A673 (cell line): ENCODE measurements at regions not wholly inside any gene's neighbourhood (a gene's known extent, or its start where the extent isn't known, plus 50 kb on each side); places are given as distances from the start of the nearest gene placed in this dataset.

ENCODE experiments used
- BruUV-seq: library from RNA; stranded (reverse); fragments of 400-500 nt; replicated peaks from 2 replicates; lab custom pipeline; 2021; lab: Mats Ljungman, UMichigan
- CTCF ChIA-PET: fragments of 300-600 bp; sonication (Branson Sonifier 250); formaldehyde crosslinking; loops from one replicate; lab custom pipeline; 2022; ENCODE audit warnings: antibody characterized with exemption; lab: Charles Lee
- POLR2A ChIA-PET: fragments of 300-600 bp; sonication (Branson Sonifier 250); formaldehyde crosslinking; loops from one replicate; lab custom pipeline; 2022; ENCODE audit warnings: antibody characterized with exemption; ENCODE audit not compliant: low non-redundant PET; lab: Charles Lee
- DNase-seq: peaks from one replicate; pipeline ENCODE4 v3.0.0-alpha.2; 2015; ENCODE audit warnings: low spot score
- H3K27ac ChIP-seq: fragments of 200-600 bp; sonication (generic); 2 replicates; pipeline ENCODE4 v1.5.1; 2016; ENCODE audit warnings: mixed run types, low read depth, mild to moderate bottlenecking, mixed read lengths, antibody characterized with exemption, low read length; ENCODE audit not compliant: poor library complexity, severe bottlenecking
- H3K27me3 ChIP-seq: fragments of 200-600 bp; sonication (generic); replicated peaks from 2 replicates; pipeline ENCODE4 v1.6.1; 2017; ENCODE audit warnings: mixed run types, low read depth, mild to moderate bottlenecking, mixed read lengths, antibody characterized with exemption, low read length; ENCODE audit not compliant: insufficient read depth, poor library complexity
- H3K36me3 ChIP-seq: fragments of 200-600 bp; sonication (generic); 2 replicates; pipeline ENCODE4 v1.6.1; 2016; ENCODE audit warnings: mixed run types, mild to moderate bottlenecking, mixed read lengths, antibody characterized with exemption, low read length; ENCODE audit not compliant: insufficient read depth, poor library complexity, severe bottlenecking
- H3K4me1 ChIP-seq: fragments of 200-600 bp; sonication (generic); 2 replicates; pipeline ENCODE4 v1.6.1; 2017; ENCODE audit warnings: mixed run types, mild to moderate bottlenecking, mixed read lengths, antibody characterized with exemption, low read length; ENCODE audit not compliant: insufficient read depth, poor library complexity, severe bottlenecking
- H3K4me3 ChIP-seq: fragments of 200-600 bp; sonication (generic); 2 replicates; pipeline ENCODE4 v1.5.1; 2016; ENCODE audit warnings: low read depth, mixed run types, mild to moderate bottlenecking, mixed read lengths, low read length; ENCODE audit not compliant: poor library complexity, severe bottlenecking
- H3K9me3 ChIP-seq: fragments of 200-600 bp; sonication (generic); 2 replicates; pipeline ENCODE4 v1.6.1; 2016; ENCODE audit warnings: mixed run types, low read depth, mild to moderate bottlenecking, mixed read lengths, antibody characterized with exemption, low read length; ENCODE audit not compliant: poor library complexity, severe bottlenecking
- CTCF ChIP-seq: fragments of 300-800, 200-600 bp; sonication (generic); conservative IDR thresholded peaks from 2 replicates; pipeline ENCODE4 v1.5.1; 2017; ENCODE audit warnings: low read depth, mild to moderate bottlenecking, antibody characterized with exemption, low read length, moderate library complexity, mixed read lengths
- EZH2 ChIP-seq: fragments of 200-600 bp; sonication (generic); IDR thresholded peaks from 2 replicates; pipeline ENCODE4 v1.6.1; 2017; ENCODE audit warnings: borderline replicate concordance, low read depth, mild to moderate bottlenecking, mixed read lengths, antibody characterized with exemption, low read length; ENCODE audit not compliant: poor library complexity, severe bottlenecking
- intact Hi-C: fragments of 100-400 bp; cut with micrococcal nuclease; formaldehyde crosslinking; loops from one replicate; pipeline ENCODE4 v1.10.0; 2022; ENCODE audit not compliant: unreplicated experiment

- ChIA-PET POLR2A (no interaction called here), CTCF (no interaction called here)
- DNase-seq, result no peak
- H3K9me3 ChIP-seq, result no peaks in the 10 kb centered on the region
- H3K4me1 ChIP-seq, result peaks cover 34% of the 10 kb centered on the region
- intact Hi-C loops, result no loop called here
- no peak overlapping the region for H3K4me3 ChIP-seq
- TF ChIP-seq CTCF, result no peak
- TF ChIP-seq EZH2, result no peak
- H3K27ac ChIP-seq, result no peak overlapping the region
- BruUV-seq, result no TSS peak
- no peaks in the 10 kb centered on the region for H3K27me3 ChIP-seq
- H3K36me3 ChIP-seq, result no peaks in the 10 kb centered on the region
These were observed 326.0 kb downstream of the FBXW7 start for GRCh38 chr4:152209772-152210493.

DNA sequence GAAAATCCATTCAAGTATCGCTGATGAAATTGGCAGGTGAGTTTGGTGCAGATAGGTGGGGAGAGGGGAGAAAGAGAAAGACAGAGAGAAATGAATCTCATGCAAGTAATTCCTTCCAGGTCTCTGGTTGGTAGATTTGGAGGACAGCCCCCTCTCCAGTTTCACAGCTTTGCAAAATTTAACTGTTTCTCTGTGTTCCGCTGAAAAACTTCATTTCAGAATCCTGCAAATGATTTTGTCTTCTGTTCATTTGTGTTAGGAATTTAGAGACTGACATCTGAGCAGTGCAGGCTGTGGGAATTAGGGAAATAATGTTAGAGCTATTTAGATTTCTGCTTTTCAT is 328.5 kb downstream of the FBXW7 start:
- peaks cover 34% of the 10 kb centered on the region for H3K4me1 ChIP-seq
- ChIA-PET POLR2A (no interaction called here), CTCF (no interaction called here)
- no peaks in the 10 kb centered on the region for H3K36me3 ChIP-seq
- intact Hi-C loops, result no loop called here
- no peak for TF ChIP-seq CTCF
- TF ChIP-seq EZH2, result no peak
- H3K27me3 ChIP-seq, result no peaks in the 10 kb centered on the region
- peak overlapping the region; percentile 14 for H3K27ac ChIP-seq
- peak; percentile 54 for DNase-seq
- H3K4me3 ChIP-seq, result peak overlapping the region; percentile 26
- no TSS peak for BruUV-seq
- H3K9me3 ChIP-seq, result no peaks in the 10 kb centered on the region

DNA sequence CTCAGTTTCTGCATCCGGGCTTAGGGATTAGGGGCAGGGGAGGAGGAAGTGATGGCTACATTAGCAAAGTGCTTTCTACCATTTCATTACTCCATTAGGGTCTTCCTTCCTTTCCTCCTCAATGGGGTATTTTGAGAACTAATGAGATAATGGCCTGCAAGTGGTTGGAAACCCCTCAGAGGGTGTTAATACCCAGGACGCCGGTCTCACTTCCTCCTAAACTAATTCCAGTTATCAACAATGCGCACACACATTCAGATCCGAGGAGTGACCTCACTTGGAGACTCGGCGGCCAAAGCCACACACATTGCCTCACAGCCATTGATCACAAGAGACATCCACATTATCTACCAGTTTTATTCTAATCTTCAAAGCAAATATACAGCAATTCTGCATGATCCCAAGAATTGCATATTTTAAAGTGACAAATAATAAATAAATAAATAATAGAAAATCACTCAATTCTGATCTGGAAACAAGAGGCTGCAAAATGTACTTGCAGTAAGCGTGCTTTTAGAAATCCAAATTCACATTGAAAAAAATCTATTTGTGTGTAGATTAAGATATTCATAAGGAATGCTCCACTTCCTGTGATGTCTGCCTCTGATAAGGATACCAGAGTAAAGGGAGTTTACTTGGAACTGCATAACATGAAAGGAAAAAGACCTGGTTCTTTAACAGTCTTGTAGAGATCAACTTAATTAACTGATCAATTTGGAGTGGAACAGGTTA is 329.1 kb downstream of the FBXW7 start:
- no peaks in the 10 kb centered on the region for H3K27me3 ChIP-seq
- DNase-seq, result peak; percentile 93
- intact Hi-C loops, result no loop called here
- BruUV-seq, result no TSS peak
- H3K36me3 ChIP-seq, result no peaks in the 10 kb centered on the region
- ChIA-PET POLR2A (no interaction called here), CTCF (no interaction called here)
- TF ChIP-seq EZH2 (no peak), CTCF (no peak)
- H3K27ac ChIP-seq, result peak overlapping the region; percentile 14
- peaks cover 34% of the 10 kb centered on the region for H3K4me1 ChIP-seq
- H3K4me3 ChIP-seq, result peak overlapping the region; percentile 26
- H3K9me3 ChIP-seq, result no peaks in the 10 kb centered on the region
